ENCODE measurements at regions not wholly inside any gene's neighbourhood (a gene's known extent, or its start where the extent isn't known, plus 50 kb on each side); places are given as distances from the start of the nearest gene placed in this dataset.
"Not testable (repeated sequence)": the region's sequence is repeated elsewhere in the genome, so short reads cannot be mapped to it uniquely, and the experiment has no call there.

- DNase-seq (ENCODE audit: low read depth, low spot score): no peak
- no peak overlapping the region for H3K27ac ChIP-seq
Observed at GRCh38 chr6:841569-841968, 148.6 kb upstream of the EXOC2 start.

- H3K27ac ChIP-seq: no peak overlapping the region
- DNase-seq (ENCODE audit: low read depth, low spot score): no peak
Observed at GRCh38 chr6:839201-839600, 146.3 kb upstream of the EXOC2 start.

- DNase-seq (ENCODE audit: low read depth, low spot score): peak; percentile 69
- H3K27ac ChIP-seq: peak overlapping the region; percentile 54
Observed at GRCh38 chr6:837380-837779, 144.4 kb upstream of the EXOC2 start.

GRCh38 chr6:836276-836853, 143.4 kb upstream of the EXOC2 start:
- peak overlapping the region; percentile 54 for H3K27ac ChIP-seq
- DNase-seq (ENCODE audit: low read depth, low spot score): no peak

GRCh38 chr6:835476-836160, 142.7 kb upstream of the EXOC2 start:
- no peak for DNase-seq (ENCODE audit: low read depth, low spot score)
- H3K27ac ChIP-seq: peak overlapping the region; percentile 54

- no peak for DNase-seq (ENCODE audit: low read depth, low spot score)
- no peak overlapping the region for H3K27ac ChIP-seq
Observed at GRCh38 chr6:834866-835265, 141.9 kb upstream of the EXOC2 start.

- no peak for DNase-seq (ENCODE audit: low read depth, low spot score)
- H3K27ac ChIP-seq: no peak overlapping the region
Observed at GRCh38 chr6:834190-834589, 141.3 kb upstream of the EXOC2 start.

GRCh38 chr6:832804-833203, 139.9 kb upstream of the EXOC2 start:
- not testable (repeated sequence) for H3K27ac ChIP-seq; DNase-seq (ENCODE audit: low read depth, low spot score)

- no peak overlapping the region for H3K27ac ChIP-seq
- DNase-seq (ENCODE audit: low read depth, low spot score): no peak
Observed at GRCh38 chr6:830667-831327, 137.9 kb upstream of the EXOC2 start.

GRCh38 chr6:829656-830055, 136.7 kb upstream of the EXOC2 start:
- H3K27ac ChIP-seq: no peak overlapping the region
- DNase-seq (ENCODE audit: low read depth, low spot score): no peak

- no peak for DNase-seq (ENCODE audit: low read depth, low spot score)
- no peak overlapping the region for H3K27ac ChIP-seq
Observed at GRCh38 chr6:827431-827830, 134.5 kb upstream of the EXOC2 start.

- H3K27ac ChIP-seq: no peak overlapping the region
- no peak for DNase-seq (ENCODE audit: low read depth, low spot score)
Observed at GRCh38 chr6:819122-819521, 126.2 kb upstream of the EXOC2 start.

GRCh38 chr6:818196-818595, 125.3 kb upstream of the EXOC2 start:
- no peak overlapping the region for H3K27ac ChIP-seq
- peak; percentile 41 for DNase-seq (ENCODE audit: low read depth, low spot score)

GRCh38 chr6:816510-817084, 123.7 kb upstream of the EXOC2 start:
- no peak overlapping the region for H3K27ac ChIP-seq
- no peak for DNase-seq (ENCODE audit: low read depth, low spot score)

GRCh38 chr6:815348-815738, 122.4 kb upstream of the EXOC2 start:
- H3K27ac ChIP-seq: no peak overlapping the region
- DNase-seq (ENCODE audit: low read depth, low spot score): no peak

GRCh38 chr6:814378-815347, 121.7 kb upstream of the EXOC2 start:
- H3K27ac ChIP-seq: no peak overlapping the region

GRCh38 chr6:811831-812230, 118.9 kb upstream of the EXOC2 start:
- H3K27ac ChIP-seq: no peak overlapping the region
- DNase-seq (ENCODE audit: low read depth, low spot score): no peak

More at GRCh38 chr6:814378-815347, 121.7 kb upstream of the EXOC2 start:
- DNase-seq (ENCODE audit: low read depth, low spot score): no peak

- H3K27ac ChIP-seq: no peak overlapping the region
- no peak for DNase-seq (ENCODE audit: low read depth, low spot score)
Observed at GRCh38 chr6:811191-811590, 118.3 kb upstream of the EXOC2 start.

- DNase-seq (ENCODE audit: low read depth, low spot score): no peak
- no peak overlapping the region for H3K27ac ChIP-seq
Observed at GRCh38 chr6:804771-805170, 111.8 kb upstream of the EXOC2 start.

- no peak for DNase-seq (ENCODE audit: low read depth, low spot score)
- H3K27ac ChIP-seq: no peak overlapping the region
Observed at GRCh38 chr6:804317-804716, 111.4 kb upstream of the EXOC2 start.
